Inflammatory macrophage (primary cell): ENCODE measurements at regions not wholly inside any gene's neighbourhood (a gene's known extent, or its start where the extent isn't known, plus 50 kb on each side); places are given as distances from the start of the nearest gene placed in this dataset.
A peak's percentile ranks its signal among the peaks of the same experiment; 100 is the strongest.

Source experiments
- DNase-seq, 2 donors: peaks; one replicate each; pipeline ENCODE4 v3.0.0-alpha.2; 2020 to 2022

DNA sequence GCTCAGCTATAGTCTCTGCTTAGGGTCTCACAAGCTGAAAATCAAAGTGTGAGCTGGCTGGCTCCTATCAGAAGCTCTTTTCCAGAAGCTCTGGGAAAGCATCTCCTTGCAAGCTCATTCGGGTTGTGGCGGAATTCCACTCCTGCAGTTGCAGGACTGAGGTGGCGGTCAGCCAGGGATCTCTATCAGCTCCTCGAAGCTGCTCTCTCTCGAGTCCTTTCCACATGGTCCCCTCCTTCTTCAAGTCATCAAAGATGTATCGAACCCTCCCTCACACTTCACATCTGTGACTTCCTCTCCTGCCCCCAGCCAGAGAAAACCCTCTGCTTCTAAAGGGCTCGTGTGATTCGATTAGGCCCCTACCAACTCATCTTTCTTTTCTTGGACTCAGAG lies 141.7 kb downstream of the ZFP36L2 start:
- DNase-seq: no peak

DNA sequence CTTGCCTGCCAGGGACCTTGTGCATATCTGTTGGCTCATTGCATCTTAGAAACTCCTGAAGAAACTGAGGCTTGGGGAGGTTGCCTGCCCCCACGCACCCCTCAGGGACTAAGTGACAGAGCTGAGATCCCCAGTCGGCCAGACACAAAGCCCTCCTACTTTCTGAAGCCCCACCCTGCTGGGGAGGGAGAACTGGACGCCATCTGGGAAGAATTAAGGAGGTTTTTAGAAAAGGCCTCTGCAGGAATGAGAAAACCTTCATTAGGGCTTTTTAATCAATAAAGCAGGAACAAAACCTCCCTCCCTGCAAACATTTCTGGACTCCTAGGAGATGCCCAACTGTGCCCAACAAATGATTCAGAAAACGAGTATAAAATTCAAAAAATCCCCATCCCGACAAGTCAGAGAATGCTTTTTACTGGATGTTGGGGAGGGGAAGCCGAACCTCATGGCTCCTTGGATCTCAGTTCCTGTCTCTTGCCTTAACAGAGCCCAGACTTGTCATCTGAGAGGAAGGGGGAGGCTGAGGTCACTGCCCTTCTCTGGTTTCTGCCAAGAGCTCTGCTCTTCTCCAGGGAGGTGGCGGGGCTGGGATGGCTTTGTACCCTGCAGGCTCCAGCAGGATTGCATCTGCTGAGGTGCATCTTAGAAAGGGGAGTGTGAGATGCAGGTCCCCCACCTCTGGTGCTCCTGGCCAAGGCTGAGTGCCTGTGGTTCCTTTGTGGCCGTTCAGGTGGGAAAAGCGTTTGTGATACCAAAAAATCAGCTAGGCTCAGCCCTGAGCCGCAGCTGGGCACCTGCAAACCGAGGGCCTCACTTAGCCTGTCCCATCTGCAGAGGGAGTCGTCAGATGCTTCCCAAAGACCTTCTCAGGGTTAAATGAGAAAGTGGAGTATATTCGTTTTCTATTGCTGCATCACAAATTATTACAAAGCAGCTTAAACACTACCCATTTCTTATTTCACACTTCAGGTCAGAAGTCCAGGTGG lies 142.4 kb downstream of the ZFP36L2 start:
- peak; percentile 42 to 73 for DNase-seq

- peak in 1 of 2 donors; percentile 5 for DNase-seq
Measured at GRCh38 chr2:43082903-43083677, 143.3 kb downstream of the ZFP36L2 start.

- DNase-seq: peak; percentile 5 to 24
Measured at GRCh38 chr2:43082111-43082894, 144.1 kb downstream of the ZFP36L2 start.

GRCh38 chr2:43081131-43081765 lies 145.2 kb downstream of the ZFP36L2 start:
- DNase-seq: no peak

DNA sequence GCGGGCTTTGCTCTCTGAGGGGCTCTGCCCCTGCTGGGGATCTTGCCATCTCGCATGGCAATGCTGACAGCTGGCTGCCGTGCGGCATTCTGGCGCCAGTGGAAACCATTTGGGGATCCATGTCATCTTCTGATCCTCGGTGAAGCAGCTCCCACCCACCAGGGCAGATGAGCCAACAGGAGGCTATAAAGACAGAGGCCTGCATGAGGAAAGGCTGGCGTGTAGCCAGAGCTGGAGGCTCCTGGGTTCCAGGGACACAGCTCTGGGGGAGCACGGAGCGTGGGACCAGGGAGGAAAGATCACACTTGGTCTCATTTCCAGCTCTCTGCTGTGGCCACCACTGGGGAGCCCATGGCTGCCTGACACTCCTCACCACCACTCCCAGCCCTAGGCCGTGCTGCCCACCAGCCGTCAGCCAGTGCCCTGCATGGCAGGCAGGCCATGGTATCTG lies 145.8 kb downstream of the ZFP36L2 start:
- DNase-seq: no peak

- no peak for DNase-seq
Measured at GRCh38 chr2:43078781-43079755, 147.3 kb downstream of the ZFP36L2 start.

DNA sequence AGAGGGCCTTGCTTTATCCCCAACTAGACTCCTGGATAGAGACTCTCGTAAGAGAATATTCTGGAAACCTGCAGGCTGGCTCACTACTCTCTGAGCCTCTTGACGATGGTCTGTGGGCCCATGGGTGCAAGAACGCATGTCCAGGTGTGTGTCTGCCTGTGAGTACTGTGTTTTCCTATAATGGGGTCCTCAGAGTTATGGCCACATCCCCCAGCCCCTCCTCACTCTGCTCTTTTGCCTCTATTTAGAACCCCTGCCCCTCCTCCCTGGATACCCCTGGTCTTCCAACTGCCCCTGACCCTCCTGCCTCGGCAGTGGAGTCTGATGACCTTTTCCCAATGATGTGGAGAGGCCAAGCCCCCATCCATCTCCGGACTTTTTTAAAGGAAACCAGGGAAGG lies 148.1 kb downstream of the ZFP36L2 start:
- DNase-seq: no peak

DNA sequence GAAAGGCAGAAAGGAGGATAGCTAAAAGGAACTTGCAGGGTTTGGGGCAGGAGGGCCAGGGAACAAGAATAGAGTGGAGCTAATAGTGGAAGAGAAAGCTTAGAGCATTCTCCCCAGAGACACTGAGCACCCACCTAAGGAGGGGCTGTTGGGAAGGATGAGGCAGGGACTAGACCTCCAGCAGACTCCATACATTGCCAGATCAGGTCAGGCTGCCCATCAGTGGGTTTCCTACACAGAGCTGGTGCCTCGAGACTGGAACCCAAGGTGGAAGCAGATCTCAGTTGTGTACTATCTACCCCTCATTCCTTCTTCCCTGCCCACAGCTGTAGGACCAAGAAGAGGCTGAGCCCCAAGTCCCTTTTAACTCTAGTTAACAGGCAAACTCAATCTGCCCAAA lies 148.5 kb downstream of the ZFP36L2 start:
- no peak for DNase-seq

- DNase-seq: no peak
Measured at GRCh38 chr2:43076676-43077075, 149.7 kb downstream of the ZFP36L2 start.

DNA sequence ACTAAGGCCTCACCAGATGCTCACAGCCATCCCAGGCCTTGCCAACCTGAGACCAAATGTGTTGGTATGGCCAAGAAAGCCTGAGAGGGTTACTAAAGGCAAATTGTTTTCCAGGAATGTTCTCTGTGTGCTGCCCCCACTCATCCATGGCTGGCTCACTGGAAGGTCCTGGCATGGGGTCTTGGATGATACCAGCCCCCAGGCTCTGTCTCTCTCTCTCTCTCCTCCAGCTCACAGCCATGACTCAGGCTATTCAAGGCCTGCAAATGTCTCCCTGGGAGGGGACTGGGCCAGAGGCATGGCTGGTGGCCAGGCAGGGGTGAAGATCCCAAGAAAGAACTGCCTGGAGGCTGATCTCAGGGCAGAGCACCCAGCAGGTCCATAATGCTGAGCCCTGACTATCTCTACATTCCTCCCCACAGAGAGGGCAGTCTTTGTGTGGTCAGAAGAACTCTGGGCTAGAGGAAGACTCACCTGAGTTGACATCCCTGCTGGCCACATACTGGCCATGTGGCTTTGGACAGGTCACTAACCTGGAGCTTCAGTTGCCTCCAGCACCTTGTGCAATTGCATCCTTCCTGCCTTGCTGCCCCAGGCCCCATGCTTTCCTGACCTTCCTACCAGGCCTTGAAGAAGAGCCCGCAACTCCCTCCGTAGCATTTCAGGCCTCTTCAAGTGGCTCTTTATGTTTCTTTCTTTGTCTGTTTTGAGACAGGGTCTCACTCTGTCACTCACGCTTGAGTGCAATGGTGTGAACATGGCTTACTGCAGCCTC lies 150.4 kb downstream of the ZFP36L2 start:
- DNase-seq: no peak

DNA sequence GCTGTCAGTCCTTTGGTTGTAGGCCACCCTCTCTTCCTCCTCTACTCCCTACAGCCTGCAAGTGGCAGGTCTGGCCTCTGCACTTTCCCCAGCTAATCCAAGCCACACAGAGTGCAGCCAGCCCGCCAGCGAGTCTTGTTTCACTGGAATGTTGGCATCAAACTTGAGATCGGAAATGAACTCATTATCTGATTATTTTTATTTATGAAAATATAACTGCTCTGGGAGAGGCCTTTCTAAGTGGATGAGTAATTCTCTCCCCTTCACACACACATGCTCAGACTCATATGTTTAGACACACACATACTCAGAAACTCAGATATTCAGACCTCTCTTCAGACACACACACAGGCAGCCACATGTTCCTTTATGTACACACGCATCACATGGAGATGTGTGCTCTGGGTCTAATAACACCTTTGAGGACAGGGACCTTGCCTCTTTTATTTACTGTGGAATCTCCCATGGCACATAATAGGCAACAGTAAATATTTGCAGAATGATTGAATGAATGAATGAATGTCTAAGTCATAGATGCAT lies 151.3 kb downstream of the ZFP36L2 start:
- no peak for DNase-seq

GRCh38 chr2:43074592-43075053 lies 151.8 kb downstream of the ZFP36L2 start:
- DNase-seq: no peak

DNA sequence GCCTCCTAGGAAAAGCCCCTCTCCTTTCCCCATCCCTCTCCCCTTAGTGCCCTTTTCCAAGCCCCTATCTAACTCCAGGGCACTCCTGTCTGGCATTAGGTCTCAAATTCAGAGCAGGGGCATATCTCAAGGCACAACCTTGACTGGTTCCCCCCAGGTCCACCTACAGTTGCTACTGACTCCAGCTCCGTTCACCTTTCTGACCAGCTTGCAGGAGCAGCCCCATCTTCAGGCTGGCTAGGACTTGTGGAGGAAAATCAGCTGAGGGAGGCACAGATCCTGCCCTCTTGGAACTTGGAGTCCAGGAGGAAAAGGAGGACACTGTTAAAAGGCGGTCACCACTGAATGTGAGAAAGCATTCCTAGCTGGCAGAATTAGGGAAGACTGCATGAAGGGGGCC lies 152.4 kb downstream of the ZFP36L2 start:
- no peak for DNase-seq

DNA sequence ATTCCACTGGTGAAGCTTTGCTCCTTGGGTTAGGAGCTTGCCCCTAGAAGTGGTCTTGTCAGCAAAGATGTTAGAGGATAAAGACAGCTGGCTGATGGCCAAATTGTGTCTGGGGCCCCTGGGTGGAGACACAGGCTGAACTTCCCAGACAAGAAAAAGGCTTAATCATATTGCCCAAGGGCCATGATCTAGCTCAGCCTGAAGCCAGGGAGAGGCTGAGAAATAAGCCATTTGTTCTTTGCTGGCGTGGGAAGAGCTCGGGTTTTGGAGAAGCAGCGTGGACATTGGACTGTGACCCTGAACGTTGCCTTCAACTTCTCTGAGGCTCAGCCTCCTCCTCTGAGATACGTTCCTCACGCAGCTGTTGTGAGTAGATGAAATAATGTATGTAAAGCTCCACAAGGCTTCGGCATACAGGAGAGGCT lies 153.0 kb downstream of the ZFP36L2 start:
- DNase-seq: peak; percentile 35 to 73

DNA sequence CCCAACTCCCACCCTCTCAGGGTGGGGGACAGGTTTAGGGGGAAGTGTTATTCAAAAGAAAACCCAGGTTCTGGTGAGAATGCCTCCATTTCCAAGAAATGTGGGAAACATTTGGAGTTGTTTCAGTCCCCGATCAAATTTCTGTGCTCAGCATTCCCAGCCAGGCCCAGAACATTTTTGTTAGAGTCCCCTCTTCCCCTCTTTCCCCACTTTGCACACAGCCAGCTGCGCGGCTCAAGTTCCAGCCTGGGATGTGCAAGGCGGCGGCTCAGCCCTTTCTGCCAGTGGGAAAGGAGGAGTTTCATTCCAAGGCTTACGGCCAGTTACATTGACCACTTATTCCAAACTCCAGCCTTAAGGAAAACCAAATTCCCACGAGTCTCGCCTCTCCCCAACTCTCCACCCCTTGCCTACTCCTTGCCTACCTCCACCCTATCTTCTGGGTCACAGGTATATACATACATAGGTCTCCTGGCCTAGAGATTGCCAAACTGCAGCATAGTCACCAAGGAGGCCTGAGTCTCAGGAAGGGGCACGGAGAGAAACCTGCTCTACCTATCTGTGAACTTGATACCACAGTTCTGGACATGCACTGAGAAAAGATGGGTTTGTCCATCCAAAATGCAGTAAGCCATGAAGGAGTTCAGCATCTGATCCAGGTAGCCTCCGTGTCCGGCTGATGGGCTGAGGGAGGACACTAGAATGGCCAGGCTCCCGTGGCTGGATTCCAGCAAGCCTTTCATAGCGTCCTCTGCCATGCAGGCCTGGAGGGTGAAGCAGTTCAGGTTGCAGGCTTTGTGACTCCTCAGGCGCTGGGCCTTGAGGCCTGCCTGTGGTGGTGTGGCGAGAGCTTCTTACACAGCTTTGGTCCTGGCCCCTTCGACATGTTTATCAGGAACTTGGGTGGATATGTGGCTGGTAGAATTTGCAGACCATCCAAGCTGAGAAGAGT lies 154.5 kb downstream of the ZFP36L2 start:
- DNase-seq: no peak

DNA sequence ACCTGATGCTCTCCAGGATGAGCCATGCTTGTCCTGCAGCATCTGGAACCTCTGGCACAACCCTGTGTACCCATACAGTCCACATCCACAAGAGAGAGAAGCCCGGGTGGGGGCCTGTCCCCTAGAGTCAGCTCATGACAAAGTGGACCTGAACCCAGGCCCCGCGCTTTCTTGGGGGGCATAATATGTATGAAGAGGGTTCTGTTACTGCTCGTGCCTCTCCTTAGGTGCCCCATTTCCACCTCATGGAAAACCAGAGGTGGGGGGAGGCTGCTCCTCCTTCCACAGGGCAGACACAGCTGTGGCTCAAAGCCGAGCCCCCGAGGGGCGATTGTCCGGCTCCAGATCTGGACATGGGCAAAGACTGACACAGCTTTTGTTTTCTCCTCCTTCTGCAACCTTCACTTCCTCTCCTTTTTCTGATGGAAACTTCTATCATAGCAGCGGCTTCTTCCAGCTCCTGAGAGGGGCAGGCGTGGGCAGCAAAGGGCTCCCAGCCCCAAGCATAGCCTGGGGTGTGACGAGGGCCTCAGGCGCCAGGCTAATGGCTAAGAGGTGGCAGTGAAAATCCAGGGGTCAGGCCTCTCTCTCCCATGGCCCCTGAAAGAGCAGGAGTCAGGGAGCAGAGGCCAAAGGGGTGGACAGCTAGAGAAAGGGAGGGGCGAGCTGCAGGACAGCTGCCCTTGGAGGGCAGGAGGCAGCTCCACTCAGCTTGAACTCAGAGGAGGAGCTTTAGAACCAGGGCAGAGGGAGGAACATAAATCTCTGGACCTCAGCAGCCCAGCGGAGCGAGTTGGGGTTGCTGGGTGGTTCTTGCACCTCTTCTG lies 155.5 kb downstream of the ZFP36L2 start:
- no peak for DNase-seq

GRCh38 chr2:43070030-43070429 lies 156.4 kb downstream of the ZFP36L2 start:
- no peak for DNase-seq
